ENCODE measurements at regions not wholly inside any gene's neighbourhood (a gene's known extent, or its start where the extent isn't known, plus 50 kb on each side); places are given as distances from the start of the nearest gene placed in this dataset.

GRCh38 chr6:16822975-16823717, 61.9 kb upstream of the ATXN1 start:
- H4K91ac ChIP-seq (ENCODE audit: insufficient read depth, low read depth, low read length) = no peak overlapping the region
- DNase-seq (no peak), ATAC-seq (ENCODE audit: low read depth) (no peak)
- no peak overlapping the region for H3K23ac ChIP-seq (ENCODE audit: low read depth, low read length)
- H3K4ac ChIP-seq (ENCODE audit: low read depth, low read length) = no peak overlapping the region
- H3K4me1 ChIP-seq (ENCODE audit: control insufficient read depth, insufficient read depth, low read length) = no peaks in the 10 kb centered on the region
- H3K4me2 ChIP-seq (ENCODE audit: low read depth, low read length) = no peak overlapping the region
- dilution Hi-C loops (cut with HindIII; ENCODE audit: low sequenced_read_pairs, unreplicated experiment) (no loop called here), in situ Hi-C loops (cut with MboI; ENCODE audit: low sequenced_read_pairs) (no loop called here), intact Hi-C loops (cut with micrococcal nuclease) (no loop called here)
- no peak overlapping the region for H2BK20ac ChIP-seq (ENCODE audit: low read depth, low read length)
- H4K5ac ChIP-seq (ENCODE audit: low read depth, low read length) = no peak overlapping the region
- no peak overlapping the region for H3K56ac ChIP-seq (ENCODE audit: extremely low read depth, insufficient read depth, low read length)
- H2AK9ac ChIP-seq (replicated peaks; ENCODE audit: low read depth, low read length, poor library complexity) = no peak overlapping the region
- ChIA-PET CTCF (no interaction called here), POLR2A (ENCODE audit: unreplicated experiment) (no interaction called here)
- no peak overlapping the region for H2AFZ ChIP-seq (replicated peaks; ENCODE audit: low read length, poor library complexity)
- no peaks in the 10 kb centered on the region for H3K36me3 ChIP-seq (ENCODE audit: control insufficient read depth, insufficient read depth, low read length)
- no peak overlapping the region for H3K27ac ChIP-seq (ENCODE audit: insufficient read depth, low read length)
- no TSS peak for BruUV-seq (replicated peaks)
- no peaks in the 10 kb centered on the region for H3K79me1 ChIP-seq (ENCODE audit: low read depth in 1 of 2, low read length in 2 of 2)
- no peak overlapping the region for H2AK5ac ChIP-seq (ENCODE audit: low read depth, low read length)
- H4K20me1 ChIP-seq (ENCODE audit: insufficient read depth, low read length) = no peaks in the 10 kb centered on the region
- no peak overlapping the region for H2BK15ac ChIP-seq (ENCODE audit: low read depth, low read length)
- no peak overlapping the region for H4K8ac ChIP-seq (ENCODE audit: low read depth in 2 of 2, low read length in 2 of 2)
- no peak overlapping the region for H3K9ac ChIP-seq (ENCODE audit: low read depth, low read length)
- WGBS, 2 experiments (ENCODE audit: extremely low coverage in 2 of 2, insufficient read length in 1 of 2) = 84% methylated on average over 2 of the region's 8 CpGs; no CpG with 5 or more reads in 1 of the 2 experiments
- TF ChIP-seq BHLHE40 (IDR thresholded peaks at IDR 0.05; ENCODE audit: low read depth, low read length) (no peak), SMC3 (IDR thresholded peaks at IDR 0.05; ENCODE audit: low read depth, low read length) (no peak), CHD1 (IDR thresholded peaks at IDR 0.05; ENCODE audit: low read depth, low read length) (no peak), MAFK (IDR thresholded peaks at IDR 0.05; ENCODE audit: low read depth, low read length) (no peak), NFE2L2 (IDR thresholded peaks at IDR 0.05; ENCODE audit: low read depth, low read length) (no peak), POLR2A (IDR thresholded peaks at IDR 0.05; ENCODE audit: low read depth, low read length) (no peak), CEBPB (IDR thresholded peaks at IDR 0.05; ENCODE audit: low read depth, low read length) (no peak), CTCF (conservative IDR thresholded peaks at IDR 0.05; ENCODE audit: low read depth, low read length) (no peak), RFX5 (IDR thresholded peaks at IDR 0.05; ENCODE audit: low read depth, low read length) (no peak), MXI1 (IDR thresholded peaks at IDR 0.05; ENCODE audit: borderline replicate concordance, low read depth, low read length) (no peak), MAZ (IDR thresholded peaks at IDR 0.05; ENCODE audit: borderline replicate concordance, low read depth, low read length) (no peak), ELK1 (IDR thresholded peaks at IDR 0.05; ENCODE audit: borderline replicate concordance, low read depth, low read length) (no peak), RCOR1 (IDR thresholded peaks at IDR 0.05; ENCODE audit: insufficient replicate concordance, low read length) (no peak), RAD21 (IDR thresholded peaks at IDR 0.05; ENCODE audit: low read length) (no peak), USF2 (IDR thresholded peaks at IDR 0.05; ENCODE audit: low read depth, low read length) (no peak), FOS (IDR thresholded peaks at IDR 0.05; ENCODE audit: low read depth, low read length) (no peak)
- no peak overlapping the region for H2BK120ac ChIP-seq (ENCODE audit: low read depth, low read length)
- H3K4me3 ChIP-seq (ENCODE audit: insufficient read depth, low read depth, low read length) = no peak overlapping the region
- H3K9me1 ChIP-seq (ENCODE audit: insufficient read depth, low read length) = no peaks in the 10 kb centered on the region
- H3K14ac ChIP-seq (replicated peaks; ENCODE audit: low read depth, low read length) = no peak overlapping the region
- no peak overlapping the region for H3K18ac ChIP-seq (ENCODE audit: low read depth, low read length)
- no peak overlapping the region for H2BK5ac ChIP-seq (ENCODE audit: low read depth, low read length, poor library complexity, severe bottlenecking)
- no peaks in the 10 kb centered on the region for H3K9me3 ChIP-seq (ENCODE audit: control insufficient read depth, insufficient read depth, low read length)
- H3K27me3 ChIP-seq (ENCODE audit: control insufficient read depth, insufficient read depth, low read length) = peaks cover 3% of the 10 kb centered on the region; the same call in 1 of the 2 replicates
